ENCODE measurements at regions not wholly inside any gene's neighbourhood (a gene's known extent, or its start where the extent isn't known, plus 50 kb on each side); places are given as distances from the start of the nearest gene placed in this dataset.

DNA sequence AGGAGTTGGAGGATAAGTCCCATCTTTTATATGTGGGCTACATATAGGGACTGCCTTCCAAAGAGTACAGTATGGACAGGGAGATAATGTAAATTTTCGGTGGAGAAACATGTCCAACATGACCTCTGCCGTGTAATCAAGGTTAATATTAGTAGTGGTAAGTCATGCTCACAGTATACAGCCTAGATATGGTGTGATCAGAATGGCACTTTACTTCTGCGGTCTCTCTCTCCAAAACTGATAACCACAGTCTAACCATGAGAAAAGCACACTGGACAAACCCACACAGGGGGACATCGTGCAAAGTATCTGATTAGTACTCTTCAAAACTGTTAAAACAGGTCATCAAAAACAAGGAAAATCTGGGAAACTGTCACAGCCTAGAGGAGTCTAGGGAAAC is 66.6 kb upstream of the PLCL2 start:
- no peak for TF ChIP-seq CEBPB (IDR thresholded peaks at IDR 0.05; ENCODE audit: low read depth, low read length)
- TF ChIP-seq, protein P1, sequence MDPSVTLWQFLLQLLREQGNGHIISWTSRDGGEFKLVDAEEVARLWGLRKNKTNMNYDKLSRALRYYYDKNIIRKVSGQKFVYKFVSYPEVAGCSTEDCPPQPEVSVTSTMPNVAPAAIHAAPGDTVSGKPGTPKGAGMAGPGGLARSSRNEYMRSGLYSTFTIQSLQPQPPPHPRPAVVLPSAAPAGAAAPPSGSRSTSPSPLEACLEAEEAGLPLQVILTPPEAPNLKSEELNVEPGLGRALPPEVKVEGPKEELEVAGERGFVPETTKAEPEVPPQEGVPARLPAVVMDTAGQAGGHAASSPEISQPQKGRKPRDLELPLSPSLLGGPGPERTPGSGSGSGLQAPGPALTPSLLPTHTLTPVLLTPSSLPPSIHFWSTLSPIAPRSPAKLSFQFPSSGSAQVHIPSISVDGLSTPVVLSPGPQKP (IDR thresholded peaks at IDR 0.05; ENCODE audit: borderline replicate concordance, low read depth, low read length): no peak
- no peak for TF ChIP-seq POLR2A (IDR thresholded peaks at IDR 0.05; ENCODE audit: low read depth, low read length)
- TF ChIP-seq RAD21 (IDR thresholded peaks at IDR 0.05; ENCODE audit: low read length): no peak
- no peak for TF ChIP-seq SMC3 (IDR thresholded peaks at IDR 0.05; ENCODE audit: low read depth, low read length)
- no peak for TF ChIP-seq CHD1 (IDR thresholded peaks at IDR 0.05; ENCODE audit: low read depth, low read length)
- no peak for TF ChIP-seq RCOR1 (IDR thresholded peaks at IDR 0.05; ENCODE audit: insufficient replicate concordance, low read length)
- TF ChIP-seq BHLHE40 (IDR thresholded peaks at IDR 0.05; ENCODE audit: low read depth, low read length): no peak
- TF ChIP-seq RFX5 (IDR thresholded peaks at IDR 0.05; ENCODE audit: low read depth, low read length): no peak
- no peak for TF ChIP-seq MXI1 (IDR thresholded peaks at IDR 0.05; ENCODE audit: borderline replicate concordance, low read depth, low read length)
- no peak for TF ChIP-seq MAFK (IDR thresholded peaks at IDR 0.05; ENCODE audit: low read depth, low read length)
- TF ChIP-seq, protein P2, sequence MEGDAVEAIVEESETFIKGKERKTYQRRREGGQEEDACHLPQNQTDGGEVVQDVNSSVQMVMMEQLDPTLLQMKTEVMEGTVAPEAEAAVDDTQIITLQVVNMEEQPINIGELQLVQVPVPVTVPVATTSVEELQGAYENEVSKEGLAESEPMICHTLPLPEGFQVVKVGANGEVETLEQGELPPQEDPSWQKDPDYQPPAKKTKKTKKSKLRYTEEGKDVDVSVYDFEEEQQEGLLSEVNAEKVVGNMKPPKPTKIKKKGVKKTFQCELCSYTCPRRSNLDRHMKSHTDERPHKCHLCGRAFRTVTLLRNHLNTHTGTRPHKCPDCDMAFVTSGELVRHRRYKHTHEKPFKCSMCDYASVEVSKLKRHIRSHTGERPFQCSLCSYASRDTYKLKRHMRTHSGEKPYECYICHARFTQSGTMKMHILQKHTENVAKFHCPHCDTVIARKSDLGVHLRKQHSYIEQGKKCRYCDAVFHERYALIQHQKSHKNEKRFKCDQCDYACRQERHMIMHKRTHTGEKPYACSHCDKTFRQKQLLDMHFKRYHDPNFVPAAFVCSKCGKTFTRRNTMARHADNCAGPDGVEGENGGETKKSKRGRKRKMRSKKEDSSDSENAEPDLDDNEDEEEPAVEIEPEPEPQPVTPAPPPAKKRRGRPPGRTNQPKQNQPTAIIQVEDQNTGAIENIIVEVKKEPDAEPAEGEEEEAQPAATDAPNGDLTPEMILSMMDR (conservative IDR thresholded peaks at IDR 0.05; ENCODE audit: low read depth, low read length): no peak
- TF ChIP-seq USF2 (IDR thresholded peaks at IDR 0.05; ENCODE audit: low read depth, low read length): no peak
- no peak for TF ChIP-seq FOS (IDR thresholded peaks at IDR 0.05; ENCODE audit: low read depth, low read length)
- TF ChIP-seq NFE2L2 (IDR thresholded peaks at IDR 0.05; ENCODE audit: low read depth, low read length): no peak
- TF ChIP-seq MAZ (IDR thresholded peaks at IDR 0.05; ENCODE audit: borderline replicate concordance, low read depth, low read length): no peak

More for the DNA sequence above, 66.6 kb upstream of the PLCL2 start:
- no peaks in the 10 kb centered on the region for H3K79me1 ChIP-seq (ENCODE audit: low read depth in 1 of 2, low read length in 2 of 2)
- H3K23ac ChIP-seq (ENCODE audit: low read depth, low read length): no peak overlapping the region
- intact Hi-C loops (cut with micrococcal nuclease): no loop called here
- CTCF ChIA-PET: no interaction called here
- H3K9ac ChIP-seq (ENCODE audit: low read depth, low read length): no peak overlapping the region
- H3K27ac ChIP-seq (ENCODE audit: insufficient read depth, low read length): no peak overlapping the region
- in situ Hi-C loops (cut with MboI; ENCODE audit: low sequenced_read_pairs): no loop called here
- no peak overlapping the region for H4K91ac ChIP-seq (ENCODE audit: insufficient read depth, low read depth, low read length)
- H3K9me1 ChIP-seq (ENCODE audit: insufficient read depth, low read length): no peaks in the 10 kb centered on the region
- H3K14ac ChIP-seq (replicated peaks; ENCODE audit: low read depth, low read length): no peak overlapping the region
- H4K20me1 ChIP-seq (ENCODE audit: insufficient read depth, low read length): no peaks in the 10 kb centered on the region
- no peak overlapping the region for H3K4me2 ChIP-seq (ENCODE audit: low read depth, low read length)
- dilution Hi-C loops (cut with HindIII; ENCODE audit: low sequenced_read_pairs, unreplicated experiment): no loop called here
- H2BK120ac ChIP-seq (ENCODE audit: low read depth, low read length): no peak overlapping the region
- H3K9me3 ChIP-seq (ENCODE audit: control insufficient read depth, insufficient read depth, low read length): no peaks in the 10 kb centered on the region
- H3K4me1 ChIP-seq (ENCODE audit: control insufficient read depth, insufficient read depth, low read length): no peaks in the 10 kb centered on the region
- no peak overlapping the region for H3K56ac ChIP-seq (ENCODE audit: extremely low read depth, insufficient read depth, low read length)
- H3K4ac ChIP-seq (ENCODE audit: low read depth, low read length): no peak overlapping the region
- H3K4me3 ChIP-seq (ENCODE audit: insufficient read depth, low read depth, low read length): no peak overlapping the region
- no peak overlapping the region for H2AK9ac ChIP-seq (replicated peaks; ENCODE audit: low read depth, low read length, poor library complexity)
- H3K18ac ChIP-seq (ENCODE audit: low read depth, low read length): no peak overlapping the region
- ATAC-seq (ENCODE audit: low read depth) (no peak), DNase-seq (no peak)
- 20% methylated on average over 2 of the region's 4 CpGs; no CpG with 5 or more reads in 1 of the 2 experiments for WGBS, 2 experiments (ENCODE audit: extremely low coverage in 2 of 2, insufficient read length in 1 of 2)
- H2BK5ac ChIP-seq (ENCODE audit: low read depth, low read length, poor library complexity, severe bottlenecking): no peak overlapping the region
- POLR2A ChIA-PET (ENCODE audit: unreplicated experiment): no interaction called here
- BruUV-seq (replicated peaks): no TSS peak
- no peak overlapping the region for H2AK5ac ChIP-seq (ENCODE audit: low read depth, low read length)
- H2AFZ ChIP-seq (replicated peaks; ENCODE audit: low read length, poor library complexity): no peak overlapping the region
- H4K5ac ChIP-seq (ENCODE audit: low read depth, low read length): no peak overlapping the region
- H3K27me3 ChIP-seq (ENCODE audit: control insufficient read depth, insufficient read depth, low read length): 0 out of 2 replicates have a peak, but pooled peaks cover 1% of the 10 kb centered on the region
- no peak overlapping the region for H2BK15ac ChIP-seq (ENCODE audit: low read depth, low read length)
- no peak overlapping the region for H4K8ac ChIP-seq (ENCODE audit: low read depth in 2 of 2, low read length in 2 of 2)
- no peaks in the 10 kb centered on the region for H3K36me3 ChIP-seq (ENCODE audit: control insufficient read depth, insufficient read depth, low read length)
- no peak overlapping the region for H2BK20ac ChIP-seq (ENCODE audit: low read depth, low read length)

Data from IMR-90 (cell line).